ENCODE measurements at regions not wholly inside any gene's neighbourhood (a gene's known extent, or its start where the extent isn't known, plus 50 kb on each side); places are given as distances from the start of the nearest gene placed in this dataset.

- Histone ChIP-seq H3K9me3 (ENCODE audit: insufficient read depth, low read length) (no peaks in the 10 kb centered on the region), H3K9ac (ENCODE audit: insufficient read length, low read depth) (no peak overlapping the region), H3K4me3 (ENCODE audit: insufficient read length, low read depth) (no peak overlapping the region), H3K36me3 (ENCODE audit: insufficient read depth, insufficient read length, low read length) (no peaks in the 10 kb centered on the region), H3K4me1 (ENCODE audit: insufficient read depth, insufficient read length) (no peaks in the 10 kb centered on the region), H3K27me3 (ENCODE audit: insufficient read depth, insufficient read length) (no peaks in the 10 kb centered on the region)
- no peak for DNase-seq (ENCODE audit: low read depth, low spot score)
- TF ChIP-seq YY1 (IDR thresholded peaks at IDR 0.05; ENCODE audit: insufficient read depth, insufficient read length) (no peak), SUZ12 (IDR thresholded peaks at IDR 0.05; ENCODE audit: extremely low read depth, insufficient read depth, insufficient read length) (no peak)
These were observed 178.3 kb downstream of the CYB561 start for GRCh38 chr17:63267846-63268245.

- Histone ChIP-seq H3K27me3 (ENCODE audit: insufficient read depth, insufficient read length) (no peaks in the 10 kb centered on the region), H3K9ac (ENCODE audit: insufficient read length, low read depth) (no peak overlapping the region), H3K9me3 (ENCODE audit: insufficient read depth, low read length) (no peaks in the 10 kb centered on the region), H3K36me3 (ENCODE audit: insufficient read depth, insufficient read length, low read length) (no peaks in the 10 kb centered on the region), H3K4me1 (ENCODE audit: insufficient read depth, insufficient read length) (no peaks in the 10 kb centered on the region), H3K4me3 (ENCODE audit: insufficient read length, low read depth) (no peak overlapping the region)
- no peak for DNase-seq (ENCODE audit: low read depth, low spot score)
- TF ChIP-seq SUZ12 (IDR thresholded peaks at IDR 0.05; ENCODE audit: extremely low read depth, insufficient read depth, insufficient read length) (no peak), YY1 (IDR thresholded peaks at IDR 0.05; ENCODE audit: insufficient read depth, insufficient read length) (no peak), ZNF274 (IDR thresholded peaks at IDR 0.05; ENCODE audit: low read depth, low read length) (no peak)
These were observed 177.3 kb downstream of the CYB561 start for GRCh38 chr17:63268827-63269226.

- H3K36me3 ChIP-seq (ENCODE audit: insufficient read depth, insufficient read length, low read length) = no peaks in the 10 kb centered on the region
- H3K9ac ChIP-seq (ENCODE audit: insufficient read length, low read depth) = no peak overlapping the region
- no peaks in the 10 kb centered on the region for H3K4me1 ChIP-seq (ENCODE audit: insufficient read depth, insufficient read length)
- DNase-seq (ENCODE audit: low read depth, low spot score) = no peak
- H3K27me3 ChIP-seq (ENCODE audit: insufficient read depth, insufficient read length) = no peaks in the 10 kb centered on the region
- no peaks in the 10 kb centered on the region for H3K9me3 ChIP-seq (ENCODE audit: insufficient read depth, low read length)
- TF ChIP-seq YY1 (IDR thresholded peaks at IDR 0.05; ENCODE audit: insufficient read depth, insufficient read length) = no peak
- TF ChIP-seq ZNF274 (IDR thresholded peaks at IDR 0.05; ENCODE audit: low read depth, low read length) = no peak
- TF ChIP-seq SUZ12 (IDR thresholded peaks at IDR 0.05; ENCODE audit: extremely low read depth, insufficient read depth, insufficient read length) = no peak
- H3K4me3 ChIP-seq (ENCODE audit: insufficient read length, low read depth) = no peak overlapping the region
These were observed 175.5 kb downstream of the CYB561 start for GRCh38 chr17:63270610-63271009.

GRCh38 chr17:63274146-63274545 is 172.0 kb downstream of the CYB561 start:
- no peak for TF ChIP-seq SUZ12 (IDR thresholded peaks at IDR 0.05; ENCODE audit: extremely low read depth, insufficient read depth, insufficient read length)
- no peak for TF ChIP-seq YY1 (IDR thresholded peaks at IDR 0.05; ENCODE audit: insufficient read depth, insufficient read length)
- TF ChIP-seq ZNF274 (IDR thresholded peaks at IDR 0.05; ENCODE audit: low read depth, low read length) = no peak
- H3K4me1 ChIP-seq (ENCODE audit: insufficient read depth, insufficient read length) = no peaks in the 10 kb centered on the region
- no peaks in the 10 kb centered on the region for H3K27me3 ChIP-seq (ENCODE audit: insufficient read depth, insufficient read length)
- no peak for DNase-seq (ENCODE audit: low read depth, low spot score)
- H3K9ac ChIP-seq (ENCODE audit: insufficient read length, low read depth) = no peak overlapping the region
- no peaks in the 10 kb centered on the region for H3K9me3 ChIP-seq (ENCODE audit: insufficient read depth, low read length)
- no peak overlapping the region for H3K4me3 ChIP-seq (ENCODE audit: insufficient read length, low read depth)
- H3K36me3 ChIP-seq (ENCODE audit: insufficient read depth, insufficient read length, low read length) = no peaks in the 10 kb centered on the region

- no peak for DNase-seq (ENCODE audit: low read depth, low spot score)
- no peak overlapping the region for H3K9ac ChIP-seq (ENCODE audit: insufficient read length, low read depth)
- no peaks in the 10 kb centered on the region for H3K4me1 ChIP-seq (ENCODE audit: insufficient read depth, insufficient read length)
- H3K36me3 ChIP-seq (ENCODE audit: insufficient read depth, insufficient read length, low read length) = no peaks in the 10 kb centered on the region
- no peak overlapping the region for H3K4me3 ChIP-seq (ENCODE audit: insufficient read length, low read depth)
- TF ChIP-seq YY1 (IDR thresholded peaks at IDR 0.05; ENCODE audit: insufficient read depth, insufficient read length) = no peak
- TF ChIP-seq ZNF274 (IDR thresholded peaks at IDR 0.05; ENCODE audit: low read depth, low read length) = no peak
- no peak for TF ChIP-seq SUZ12 (IDR thresholded peaks at IDR 0.05; ENCODE audit: extremely low read depth, insufficient read depth, insufficient read length)
- H3K27me3 ChIP-seq (ENCODE audit: insufficient read depth, insufficient read length) = no peaks in the 10 kb centered on the region
- H3K9me3 ChIP-seq (ENCODE audit: insufficient read depth, low read length) = no peaks in the 10 kb centered on the region
These were observed 170.7 kb downstream of the CYB561 start for GRCh38 chr17:63275318-63275970.

GRCh38 chr17:63275971-63276745 is 169.9 kb downstream of the CYB561 start:
- Histone ChIP-seq H3K4me3 (ENCODE audit: insufficient read length, low read depth) (no peak overlapping the region), H3K4me1 (ENCODE audit: insufficient read depth, insufficient read length) (no peaks in the 10 kb centered on the region), H3K36me3 (ENCODE audit: insufficient read depth, insufficient read length, low read length) (no peaks in the 10 kb centered on the region), H3K27me3 (ENCODE audit: insufficient read depth, insufficient read length) (no peaks in the 10 kb centered on the region), H3K9ac (ENCODE audit: insufficient read length, low read depth) (no peak overlapping the region), H3K9me3 (ENCODE audit: insufficient read depth, low read length) (no peaks in the 10 kb centered on the region)
- DNase-seq (ENCODE audit: low read depth, low spot score) = no peak
- no peak for TF ChIP-seq YY1 (IDR thresholded peaks at IDR 0.05; ENCODE audit: insufficient read depth, insufficient read length)
- TF ChIP-seq SUZ12 (IDR thresholded peaks at IDR 0.05; ENCODE audit: extremely low read depth, insufficient read depth, insufficient read length) = no peak
- TF ChIP-seq ZNF274 (IDR thresholded peaks at IDR 0.05; ENCODE audit: low read depth, low read length) = no peak

GRCh38 chr17:63276821-63277220 is 169.3 kb downstream of the CYB561 start:
- H3K36me3 ChIP-seq (ENCODE audit: insufficient read depth, insufficient read length, low read length) = no peaks in the 10 kb centered on the region
- H3K4me3 ChIP-seq (ENCODE audit: insufficient read length, low read depth) = no peak overlapping the region
- no peaks in the 10 kb centered on the region for H3K27me3 ChIP-seq (ENCODE audit: insufficient read depth, insufficient read length)
- H3K9me3 ChIP-seq (ENCODE audit: insufficient read depth, low read length) = no peaks in the 10 kb centered on the region
- H3K9ac ChIP-seq (ENCODE audit: insufficient read length, low read depth) = no peak overlapping the region
- no peak for TF ChIP-seq SUZ12 (IDR thresholded peaks at IDR 0.05; ENCODE audit: extremely low read depth, insufficient read depth, insufficient read length)
- no peak for TF ChIP-seq YY1 (IDR thresholded peaks at IDR 0.05; ENCODE audit: insufficient read depth, insufficient read length)
- TF ChIP-seq ZNF274 (IDR thresholded peaks at IDR 0.05; ENCODE audit: low read depth, low read length) = no peak
- H3K4me1 ChIP-seq (ENCODE audit: insufficient read depth, insufficient read length) = no peaks in the 10 kb centered on the region
- DNase-seq (ENCODE audit: low read depth, low spot score) = no peak

All from NT2/D1 (cell line).